Spleen (tissue), 7 donors: ENCODE measurements at regions not wholly inside any gene's neighbourhood (a gene's known extent, or its start where the extent isn't known, plus 50 kb on each side); places are given as distances from the start of the nearest gene placed in this dataset.

Source experiments
- POLR2A ChIP-seq, 3 donors: fragments of 450-650 bp; IDR thresholded peaks; one replicate each; pipeline ENCODE4 v1.5.1; 2017; ENCODE audit warnings: antibody characterized with exemption in 3 of 3, mild to moderate bottlenecking in 1 of 3
- POLR2AphosphoS5 ChIP-seq, 3 donors: sonication (generic); formaldehyde crosslinking; IDR thresholded peaks; one replicate each; pipeline ENCODE4 v1.5.1; 2017; ENCODE audit warnings: antibody characterized with exemption in 3 of 3
- TF ChIP-seq, protein P1 (sequence below), 11 experiments: fragments of 200-600 bp in 7 of 11; fragments of 450-650 bp in 4 of 11; sonication (generic) in 4 of 11; IDR thresholded peaks in 8 of 11; conservative IDR thresholded peaks in 3 of 11; 1 replicate in 7 of 11; 2 replicates in 4 of 11; pipeline versions ENCODE4 v1.4.0 to v1.8.0; 2016 to 2021; ENCODE audit warnings: antibody characterized with exemption in 11 of 11, inconsistent platforms in 4 of 11, mild to moderate bottlenecking in 1 of 11
- donor health status: DM: no; HTN: no; CAD: no; lungs with moderate emphysema.
- donor health status: DM: no; HTN: no; CAD: no.
- donor health status: DM: no; HTN: no; CAD: no.

DNA sequence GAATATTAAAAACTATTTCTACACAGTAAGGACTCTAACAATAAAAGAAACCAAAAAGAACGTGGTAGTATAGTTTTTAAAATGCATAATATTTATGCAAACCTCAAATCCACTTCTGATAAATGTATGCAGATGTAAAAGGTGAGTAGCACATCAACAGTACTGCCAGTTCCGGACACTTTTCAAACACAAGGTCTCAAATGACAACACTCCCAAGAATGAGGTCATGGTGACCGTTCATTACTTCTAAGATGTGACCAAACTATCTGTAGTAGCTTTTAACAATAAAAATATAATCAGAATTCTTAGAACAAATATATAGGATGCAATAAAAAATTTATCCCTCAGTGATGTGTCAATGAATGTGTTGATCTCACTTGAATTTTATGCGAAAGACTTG, 238.7 kb upstream of the NREP start:
- TF ChIP-seq POLR2A (IDR thresholded peaks at IDR 0.05): no peak
- TF ChIP-seq, protein P1, sequence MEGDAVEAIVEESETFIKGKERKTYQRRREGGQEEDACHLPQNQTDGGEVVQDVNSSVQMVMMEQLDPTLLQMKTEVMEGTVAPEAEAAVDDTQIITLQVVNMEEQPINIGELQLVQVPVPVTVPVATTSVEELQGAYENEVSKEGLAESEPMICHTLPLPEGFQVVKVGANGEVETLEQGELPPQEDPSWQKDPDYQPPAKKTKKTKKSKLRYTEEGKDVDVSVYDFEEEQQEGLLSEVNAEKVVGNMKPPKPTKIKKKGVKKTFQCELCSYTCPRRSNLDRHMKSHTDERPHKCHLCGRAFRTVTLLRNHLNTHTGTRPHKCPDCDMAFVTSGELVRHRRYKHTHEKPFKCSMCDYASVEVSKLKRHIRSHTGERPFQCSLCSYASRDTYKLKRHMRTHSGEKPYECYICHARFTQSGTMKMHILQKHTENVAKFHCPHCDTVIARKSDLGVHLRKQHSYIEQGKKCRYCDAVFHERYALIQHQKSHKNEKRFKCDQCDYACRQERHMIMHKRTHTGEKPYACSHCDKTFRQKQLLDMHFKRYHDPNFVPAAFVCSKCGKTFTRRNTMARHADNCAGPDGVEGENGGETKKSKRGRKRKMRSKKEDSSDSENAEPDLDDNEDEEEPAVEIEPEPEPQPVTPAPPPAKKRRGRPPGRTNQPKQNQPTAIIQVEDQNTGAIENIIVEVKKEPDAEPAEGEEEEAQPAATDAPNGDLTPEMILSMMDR (IDR thresholded peaks at IDR 0.05 in 8 of 11, conservative IDR thresholded peaks at IDR 0.05 in 3 of 11): no peak
- TF ChIP-seq POLR2AphosphoS5 (IDR thresholded peaks at IDR 0.05): no peak
